HL-60 (cell line): ENCODE measurements at regions not wholly inside any gene's neighbourhood (a gene's known extent, or its start where the extent isn't known, plus 50 kb on each side); places are given as distances from the start of the nearest gene placed in this dataset.

Experiments
- DNase-seq, 2 experiments: peaks; one replicate each; pipeline ENCODE4 v3.0.0-alpha.2; 2010 to 2020; ENCODE audit warnings: low read depth in 1 of 2, low spot score in 1 of 2
- H3K27ac ChIP-seq: fragments of 250-450 bp; sonication (Bioruptor Pico); replicated peaks from 2 replicates; pipeline ENCODE4 v1.5.1; 2020; ENCODE audit warnings: mild to moderate bottlenecking, moderate library complexity
- H3K27me3 ChIP-seq: fragments of 250-450 bp; sonication (Bioruptor Pico); 2 replicates; pipeline ENCODE4 v1.5.1; 2021; ENCODE audit warnings: mild to moderate bottlenecking, moderate library complexity; ENCODE audit not compliant: insufficient read depth, poor library complexity, severe bottlenecking
- H3K4me3 ChIP-seq: replicated peaks from 2 replicates; pipeline ENCODE4 v1.5.1; 2011; ENCODE audit warnings: mild to moderate bottlenecking, control low read depth, low read length; ENCODE audit not compliant: insufficient read depth
- GABPA ChIP-seq: IDR thresholded peaks from 2 replicates; pipeline ENCODE4 v1.6.1; 2012; ENCODE audit warnings: low read depth
- POLR2AphosphoS5 ChIP-seq: IDR thresholded peaks from 2 replicates; pipeline ENCODE4 v1.6.1; 2012; ENCODE audit warnings: low read depth
- REST ChIP-seq: IDR thresholded peaks from 2 replicates; pipeline ENCODE4 v1.6.1; 2012; ENCODE audit warnings: low read depth; ENCODE audit not compliant: insufficient replicate concordance
- SPI1 ChIP-seq: IDR thresholded peaks from 2 replicates; pipeline ENCODE4 v1.6.1; 2012; ENCODE audit warnings: low read depth, mild to moderate bottlenecking, borderline replicate concordance
- TF ChIP-seq, protein P1 (sequence below): IDR thresholded peaks from one replicate; pipeline ENCODE4 v1.5.1; 2011; ENCODE audit warnings: low read length, control low read depth, inconsistent platforms; ENCODE audit not compliant: insufficient read depth

GRCh38 chr13:47349211-47349610, 452.4 kb upstream of the HTR2A start:
- H3K27me3 ChIP-seq, result no peaks in the 10 kb centered on the region
- no peak overlapping the region for H3K4me3 ChIP-seq
- TF ChIP-seq POLR2AphosphoS5, result no peak
- TF ChIP-seq GABPA, result no peak
- TF ChIP-seq REST, result no peak
- no peak for TF ChIP-seq SPI1
- TF ChIP-seq, protein P1, sequence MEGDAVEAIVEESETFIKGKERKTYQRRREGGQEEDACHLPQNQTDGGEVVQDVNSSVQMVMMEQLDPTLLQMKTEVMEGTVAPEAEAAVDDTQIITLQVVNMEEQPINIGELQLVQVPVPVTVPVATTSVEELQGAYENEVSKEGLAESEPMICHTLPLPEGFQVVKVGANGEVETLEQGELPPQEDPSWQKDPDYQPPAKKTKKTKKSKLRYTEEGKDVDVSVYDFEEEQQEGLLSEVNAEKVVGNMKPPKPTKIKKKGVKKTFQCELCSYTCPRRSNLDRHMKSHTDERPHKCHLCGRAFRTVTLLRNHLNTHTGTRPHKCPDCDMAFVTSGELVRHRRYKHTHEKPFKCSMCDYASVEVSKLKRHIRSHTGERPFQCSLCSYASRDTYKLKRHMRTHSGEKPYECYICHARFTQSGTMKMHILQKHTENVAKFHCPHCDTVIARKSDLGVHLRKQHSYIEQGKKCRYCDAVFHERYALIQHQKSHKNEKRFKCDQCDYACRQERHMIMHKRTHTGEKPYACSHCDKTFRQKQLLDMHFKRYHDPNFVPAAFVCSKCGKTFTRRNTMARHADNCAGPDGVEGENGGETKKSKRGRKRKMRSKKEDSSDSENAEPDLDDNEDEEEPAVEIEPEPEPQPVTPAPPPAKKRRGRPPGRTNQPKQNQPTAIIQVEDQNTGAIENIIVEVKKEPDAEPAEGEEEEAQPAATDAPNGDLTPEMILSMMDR, result no peak
- no peak for DNase-seq
- no peak overlapping the region for H3K27ac ChIP-seq

- DNase-seq, result no peak
- no peak overlapping the region for H3K4me3 ChIP-seq
- no peaks in the 10 kb centered on the region for H3K27me3 ChIP-seq
- H3K27ac ChIP-seq, result no peak overlapping the region
- TF ChIP-seq REST, result no peak
- no peak for TF ChIP-seq GABPA
- no peak for TF ChIP-seq SPI1
- TF ChIP-seq POLR2AphosphoS5, result no peak
Observed at GRCh38 chr13:47337781-47338507, 441.1 kb upstream of the HTR2A start.

- no peak for DNase-seq
- Histone ChIP-seq H3K27me3 (no peaks in the 10 kb centered on the region), H3K27ac (no peak overlapping the region), H3K4me3 (no peak overlapping the region)
- no peak for TF ChIP-seq SPI1
- no peak for TF ChIP-seq GABPA
- TF ChIP-seq POLR2AphosphoS5, result no peak
- no peak for TF ChIP-seq REST
- TF ChIP-seq, protein P1, result no peak
Observed at GRCh38 chr13:47334173-47334572, 437.3 kb upstream of the HTR2A start.
